Esophagus muscularis mucosa (tissue), 4 donors: ENCODE measurements at regions not wholly inside any gene's neighbourhood (a gene's known extent, or its start where the extent isn't known, plus 50 kb on each side); places are given as distances from the start of the nearest gene placed in this dataset.

Experiments
- EP300 ChIP-seq: sonication (generic); formaldehyde crosslinking; IDR thresholded peaks from one replicate; pipeline ENCODE4 v1.6.1; 2017; ENCODE audit warnings: antibody characterized with exemption
- POLR2A ChIP-seq: fragments of 450-650 bp; IDR thresholded peaks from one replicate; pipeline ENCODE4 v1.6.1; 2017; ENCODE audit warnings: antibody characterized with exemption, moderate library complexity, mild to moderate bottlenecking, low read depth
- POLR2AphosphoS5 ChIP-seq, 2 donors: sonication (generic); formaldehyde crosslinking; IDR thresholded peaks; one replicate each; pipeline ENCODE4 v1.6.1; 2017; ENCODE audit warnings: antibody characterized with exemption in 2 of 2
- TF ChIP-seq, protein P1 (sequence below), 3 experiments: fragments of 200-600 bp in 2 of 3; fragments of 450-650 bp in 1 of 3; sonication (generic) in 2 of 3; IDR thresholded peaks; one replicate each; pipeline ENCODE4 v1.5.1; 2017 to 2019; ENCODE audit warnings: antibody characterized with exemption in 3 of 3, mild to moderate bottlenecking in 2 of 3, moderate library complexity in 1 of 3

DNA sequence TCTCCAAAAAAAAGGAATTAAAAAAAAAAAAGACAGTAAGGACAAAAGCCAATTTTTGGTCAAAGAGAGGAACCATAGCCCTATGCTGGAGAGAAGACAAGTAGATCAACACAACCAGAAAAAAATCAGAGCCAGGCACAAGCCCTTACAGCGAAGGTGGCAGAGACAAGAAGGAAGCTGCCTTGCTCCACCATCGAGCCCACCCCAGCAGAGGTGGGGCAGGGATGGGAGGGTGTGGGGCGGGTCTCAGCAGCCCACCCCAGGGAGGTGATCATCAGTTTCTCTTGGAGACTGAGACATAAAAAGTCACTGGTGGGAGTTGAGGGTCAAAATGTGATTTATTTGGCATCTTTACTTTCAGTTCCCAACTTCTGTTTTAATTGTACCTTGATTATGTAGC is 332.4 kb downstream of the FOXO1 start:
- TF ChIP-seq, protein P1, sequence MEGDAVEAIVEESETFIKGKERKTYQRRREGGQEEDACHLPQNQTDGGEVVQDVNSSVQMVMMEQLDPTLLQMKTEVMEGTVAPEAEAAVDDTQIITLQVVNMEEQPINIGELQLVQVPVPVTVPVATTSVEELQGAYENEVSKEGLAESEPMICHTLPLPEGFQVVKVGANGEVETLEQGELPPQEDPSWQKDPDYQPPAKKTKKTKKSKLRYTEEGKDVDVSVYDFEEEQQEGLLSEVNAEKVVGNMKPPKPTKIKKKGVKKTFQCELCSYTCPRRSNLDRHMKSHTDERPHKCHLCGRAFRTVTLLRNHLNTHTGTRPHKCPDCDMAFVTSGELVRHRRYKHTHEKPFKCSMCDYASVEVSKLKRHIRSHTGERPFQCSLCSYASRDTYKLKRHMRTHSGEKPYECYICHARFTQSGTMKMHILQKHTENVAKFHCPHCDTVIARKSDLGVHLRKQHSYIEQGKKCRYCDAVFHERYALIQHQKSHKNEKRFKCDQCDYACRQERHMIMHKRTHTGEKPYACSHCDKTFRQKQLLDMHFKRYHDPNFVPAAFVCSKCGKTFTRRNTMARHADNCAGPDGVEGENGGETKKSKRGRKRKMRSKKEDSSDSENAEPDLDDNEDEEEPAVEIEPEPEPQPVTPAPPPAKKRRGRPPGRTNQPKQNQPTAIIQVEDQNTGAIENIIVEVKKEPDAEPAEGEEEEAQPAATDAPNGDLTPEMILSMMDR (IDR thresholded peaks at IDR 0.05): no peak
- TF ChIP-seq POLR2AphosphoS5 (IDR thresholded peaks at IDR 0.05) (no peak), POLR2A (no peak), EP300 (no peak)
